Hematopoietic multipotent progenitor cell treated with erythropoietin and hydrocortisone succinate and interleukin-3 and kit ligand, for 6 days (in vitro differentiated cells): ENCODE measurements at regions not wholly inside any gene's neighbourhood (a gene's known extent, or its start where the extent isn't known, plus 50 kb on each side); places are given as distances from the start of the nearest gene placed in this dataset.

Source experiments
- DNase-seq: peaks from one replicate; pipeline ENCODE4 v3.0.0-alpha.2; 2015

- no peak for DNase-seq
These were observed 279.1 kb upstream of the PITRM1 start for GRCh38 chr10:3451516-3452172.

GRCh38 chr10:3446221-3446620 lies 273.6 kb upstream of the PITRM1 start:
- no peak for DNase-seq

GRCh38 chr10:3445648-3446047 lies 273.1 kb upstream of the PITRM1 start:
- DNase-seq: no peak

GRCh38 chr10:3442451-3442990 lies 269.9 kb upstream of the PITRM1 start:
- no peak for DNase-seq

- DNase-seq: no peak
These were observed 266.6 kb upstream of the PITRM1 start for GRCh38 chr10:3439183-3439582.

- DNase-seq: no peak
These were observed 266.0 kb upstream of the PITRM1 start for GRCh38 chr10:3438606-3439005.

- DNase-seq: no peak
These were observed 263.1 kb upstream of the PITRM1 start for GRCh38 chr10:3435671-3436070.

GRCh38 chr10:3433988-3434387 lies 261.4 kb upstream of the PITRM1 start:
- no peak for DNase-seq

GRCh38 chr10:3433131-3433530 lies 260.5 kb upstream of the PITRM1 start:
- no peak for DNase-seq

GRCh38 chr10:3432081-3432825 lies 259.7 kb upstream of the PITRM1 start:
- DNase-seq: no peak

- no peak for DNase-seq
These were observed 257.9 kb upstream of the PITRM1 start for GRCh38 chr10:3430501-3430900.

- DNase-seq: no peak
These were observed 257.1 kb upstream of the PITRM1 start for GRCh38 chr10:3429676-3430075.

GRCh38 chr10:3428826-3429225 lies 256.2 kb upstream of the PITRM1 start:
- DNase-seq: no peak

- DNase-seq: no peak
These were observed 255.4 kb upstream of the PITRM1 start for GRCh38 chr10:3427950-3428354.

GRCh38 chr10:3427347-3427746 lies 254.8 kb upstream of the PITRM1 start:
- no peak for DNase-seq

- DNase-seq: no peak
These were observed 253.7 kb upstream of the PITRM1 start for GRCh38 chr10:3426190-3426845.

- no peak for DNase-seq
These were observed 253.1 kb upstream of the PITRM1 start for GRCh38 chr10:3425716-3426115.

GRCh38 chr10:3425261-3425660 lies 252.7 kb upstream of the PITRM1 start:
- no peak for DNase-seq

GRCh38 chr10:3424111-3424851 lies 251.7 kb upstream of the PITRM1 start:
- no peak for DNase-seq

- DNase-seq: no peak
These were observed 250.8 kb upstream of the PITRM1 start for GRCh38 chr10:3423384-3423783.

GRCh38 chr10:3422282-3422681 lies 249.7 kb upstream of the PITRM1 start:
- no peak for DNase-seq

- no peak for DNase-seq
These were observed 249.1 kb upstream of the PITRM1 start for GRCh38 chr10:3421537-3422257.
